SK-N-SH treated with all-trans-retinoic acid at 6 μM for 48 hours (cell line): ENCODE measurements at regions not wholly inside any gene's neighbourhood (a gene's known extent, or its start where the extent isn't known, plus 50 kb on each side); places are given as distances from the start of the nearest gene placed in this dataset.

Experiments used
- ATAC-seq: fragments of 200-7000 bp; cut with Tn5 transposase; 3 replicates; pipeline ENCODE4 v1.9.1; 2020; ENCODE audit warnings: mild to moderate bottlenecking, moderate library complexity
- BACH2 ChIP-seq: fragments of 250-450 bp; sonication (Bioruptor Pico); IDR thresholded peaks from 2 replicates; pipeline ENCODE4 v1.9.0; 2021; ENCODE audit warnings: mild to moderate bottlenecking, borderline replicate concordance
- CSDC2 ChIP-seq: fragments of 250-450 bp; sonication (Bioruptor Pico); IDR thresholded peaks from 2 replicates; pipeline ENCODE4 v1.5.0; 2020; ENCODE audit warnings: mild to moderate bottlenecking, moderate library complexity
- ESRRG ChIP-seq: fragments of 250-450 bp; sonication (Bioruptor Pico); IDR thresholded peaks from 2 replicates; pipeline ENCODE4 v1.6.1; 2021; ENCODE audit warnings: mild to moderate bottlenecking
- GLIS3 ChIP-seq: fragments of 250-450 bp; sonication (Bioruptor Pico); IDR thresholded peaks from 2 replicates; pipeline ENCODE4 v1.5.0; 2020; ENCODE audit warnings: mild to moderate bottlenecking, moderate library complexity
- ISL1 ChIP-seq: fragments of 250-450 bp; sonication (Bioruptor Pico); IDR thresholded peaks from 2 replicates; pipeline ENCODE4 v2.1.2; 2022; ENCODE audit warnings: mild to moderate bottlenecking, moderate library complexity
- OSR1 ChIP-seq: fragments of 250-450 bp; sonication (Bioruptor Pico); IDR thresholded peaks from 2 replicates; pipeline ENCODE4 v1.8.0; 2022; ENCODE audit warnings: moderate library complexity, mild to moderate bottlenecking, inconsistent platforms
- PPARA ChIP-seq: fragments of 250-450 bp; sonication (Bioruptor Pico); IDR thresholded peaks from 2 replicates; pipeline ENCODE4 v1.5.0; 2020; ENCODE audit warnings: mild to moderate bottlenecking, borderline replicate concordance
- SNAI2 ChIP-seq: fragments of 250-450 bp; sonication (Bioruptor Pico); IDR thresholded peaks from 2 replicates; pipeline ENCODE4 v1.5.0; 2020; ENCODE audit warnings: mild to moderate bottlenecking, moderate library complexity
- TCF4 ChIP-seq: fragments of 250-450 bp; sonication (Bioruptor Pico); IDR thresholded peaks from 2 replicates; pipeline ENCODE4 v1.8.0; 2021; ENCODE audit warnings: mild to moderate bottlenecking, moderate library complexity, borderline replicate concordance
- ZC3H10 ChIP-seq: fragments of 250-450 bp; sonication (Bioruptor Pico); IDR thresholded peaks from 2 replicates; pipeline ENCODE4 v1.5.1; 2021; ENCODE audit warnings: mild to moderate bottlenecking, moderate library complexity
- ZFP3 ChIP-seq: fragments of 250-450 bp; sonication (Bioruptor Pico); IDR thresholded peaks from 2 replicates; pipeline ENCODE4 v1.5.0; 2020; ENCODE audit warnings: mild to moderate bottlenecking, moderate library complexity
- ZFP30 ChIP-seq: fragments of 450-650 bp; formaldehyde crosslinking; IDR thresholded peaks from 2 replicates; pipeline ENCODE4 v1.5.0; 2022; ENCODE audit warnings: mild to moderate bottlenecking, moderate library complexity
- ZNF70 ChIP-seq: fragments of 450-650 bp; formaldehyde crosslinking; IDR thresholded peaks from 2 replicates; pipeline ENCODE4 v1.5.0; 2020; ENCODE audit warnings: mild to moderate bottlenecking, moderate library complexity
- ZNF8 ChIP-seq: fragments of 450-650 bp; formaldehyde crosslinking; IDR thresholded peaks from 2 replicates; pipeline ENCODE4 v1.5.0; 2020; ENCODE audit warnings: mild to moderate bottlenecking, moderate library complexity
- TF ChIP-seq, protein P1 (sequence below): fragments of 250-450 bp; sonication (Bioruptor Pico); IDR thresholded peaks from 2 replicates; pipeline ENCODE4 v1.5.1; 2021; ENCODE audit warnings: mild to moderate bottlenecking, moderate library complexity
- TF ChIP-seq, protein P2 (sequence below): fragments of 250-450 bp; sonication (Bioruptor Pico); IDR thresholded peaks from 2 replicates; pipeline ENCODE4 v1.5.1; 2020; ENCODE audit warnings: low read depth, mild to moderate bottlenecking, moderate library complexity
- TF ChIP-seq, protein P3 (sequence below): fragments of 250-450 bp; sonication (Bioruptor Pico); IDR thresholded peaks from 2 replicates; pipeline ENCODE4 v1.5.0; 2020; ENCODE audit warnings: mild to moderate bottlenecking, moderate library complexity
- TF ChIP-seq, protein P4 (sequence below): fragments of 250-450 bp; sonication (Bioruptor Pico); IDR thresholded peaks from 2 replicates; pipeline ENCODE4 v1.8.0; 2020; ENCODE audit warnings: mild to moderate bottlenecking, moderate library complexity, borderline replicate concordance
- TF ChIP-seq, protein P5 (sequence below): fragments of 250-450 bp; sonication (Bioruptor Pico); IDR thresholded peaks from 2 replicates; pipeline ENCODE4 v1.8.0; 2021; ENCODE audit warnings: low read depth, mild to moderate bottlenecking, moderate library complexity, borderline replicate concordance

DNA sequence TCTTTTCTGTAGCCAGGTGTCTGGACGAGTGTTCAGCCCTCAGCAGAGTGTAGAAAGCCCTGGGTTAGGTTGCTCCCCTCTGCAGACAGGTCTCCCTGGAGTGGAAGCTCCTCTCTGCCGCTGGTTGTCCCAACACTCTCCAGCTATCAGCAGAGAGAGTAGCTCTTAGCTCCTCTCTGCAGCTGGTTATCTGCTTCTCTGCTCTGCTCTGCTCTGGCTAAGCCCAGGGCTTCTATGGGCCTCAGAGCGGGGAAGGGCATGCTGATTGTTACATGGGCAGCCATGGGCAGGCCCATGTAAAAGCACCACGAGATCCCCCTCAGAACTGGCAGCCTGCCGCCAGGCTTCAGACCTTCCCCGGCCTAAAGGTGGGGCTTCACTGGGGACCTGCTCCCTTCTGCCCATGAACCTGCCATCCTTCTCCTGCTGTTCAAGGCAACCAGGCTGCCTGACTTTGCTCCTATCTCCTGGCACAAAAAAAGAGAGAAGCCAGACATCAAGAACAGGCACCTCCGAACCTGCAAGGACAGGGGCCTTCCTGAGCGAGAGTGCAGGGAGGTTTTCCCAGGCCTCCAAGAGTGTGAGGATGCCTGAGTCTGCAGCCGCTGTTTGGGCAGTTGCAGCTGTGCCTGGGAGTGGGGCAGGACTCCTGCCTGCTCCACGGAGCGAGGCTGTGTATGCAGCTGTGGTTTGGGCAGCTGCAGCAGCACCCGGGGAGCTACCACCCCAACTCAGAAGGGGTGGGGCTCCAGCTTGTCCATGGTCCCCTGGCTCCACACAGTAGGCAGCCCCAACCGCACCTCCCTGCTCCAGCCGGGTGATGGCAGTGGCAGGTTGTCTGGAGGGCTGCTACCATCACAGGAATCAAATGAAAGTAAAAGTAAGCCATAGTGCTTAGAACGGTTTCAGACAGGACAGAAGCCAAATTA is 973.7 kb downstream of the LTN1 start:
- TF ChIP-seq, protein P1, sequence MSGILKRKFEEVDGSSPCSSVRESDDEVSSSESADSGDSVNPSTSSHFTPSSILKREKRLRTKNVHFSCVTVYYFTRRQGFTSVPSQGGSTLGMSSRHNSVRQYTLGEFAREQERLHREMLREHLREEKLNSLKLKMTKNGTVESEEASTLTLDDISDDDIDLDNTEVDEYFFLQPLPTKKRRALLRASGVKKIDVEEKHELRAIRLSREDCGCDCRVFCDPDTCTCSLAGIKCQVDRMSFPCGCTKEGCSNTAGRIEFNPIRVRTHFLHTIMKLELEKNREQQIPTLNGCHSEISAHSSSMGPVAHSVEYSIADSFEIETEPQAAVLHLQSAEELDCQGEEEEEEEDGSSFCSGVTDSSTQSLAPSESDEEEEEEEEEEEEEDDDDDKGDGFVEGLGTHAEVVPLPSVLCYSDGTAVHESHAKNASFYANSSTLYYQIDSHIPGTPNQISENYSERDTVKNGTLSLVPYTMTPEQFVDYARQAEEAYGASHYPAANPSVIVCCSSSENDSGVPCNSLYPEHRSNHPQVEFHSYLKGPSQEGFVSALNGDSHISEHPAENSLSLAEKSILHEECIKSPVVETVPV (CRISPR knock-in tag) = no peak
- TF ChIP-seq GLIS3 (CRISPR knock-in tag) = no peak
- no peak for TF ChIP-seq TCF4 (CRISPR knock-in tag)
- TF ChIP-seq PPARA (CRISPR knock-in tag) = no peak
- TF ChIP-seq ISL1 = no peak
- no peak for TF ChIP-seq CSDC2 (CRISPR knock-in tag)
- TF ChIP-seq ZNF8 (CRISPR knock-in tag) = no peak
- no peak for TF ChIP-seq ZC3H10 (CRISPR knock-in tag)
- no peak for TF ChIP-seq SNAI2 (CRISPR knock-in tag)
- ATAC-seq = peak; percentile 92

DNA sequence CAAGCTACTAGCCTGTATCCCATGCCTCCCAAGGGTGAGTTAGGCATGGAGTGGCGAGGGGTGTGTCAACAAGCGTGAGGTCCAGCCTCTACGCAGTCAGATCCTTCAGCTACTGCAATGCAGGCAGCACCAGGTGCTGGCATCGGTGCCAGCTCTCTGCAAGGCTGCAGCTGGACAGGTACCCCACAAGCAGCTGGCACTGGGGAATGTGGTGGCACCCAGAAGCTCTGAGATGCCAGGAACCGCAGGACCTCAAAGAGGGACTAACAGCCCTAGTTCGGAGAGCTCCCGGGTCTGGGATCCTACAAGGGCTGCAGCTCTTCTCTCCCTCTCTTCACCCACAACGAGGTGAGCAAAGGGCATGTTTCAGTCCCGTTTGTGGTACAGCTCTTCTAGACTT is 974.5 kb downstream of the LTN1 start:
- no peak for ATAC-seq
- TF ChIP-seq TCF4 (CRISPR knock-in tag) (no peak), ZNF70 (CRISPR knock-in tag) (no peak), ZFP3 (CRISPR knock-in tag) (no peak), ZFP30 (CRISPR knock-in tag) (no peak), OSR1 (CRISPR knock-in tag) (no peak), GLIS3 (CRISPR knock-in tag) (no peak), BACH2 (CRISPR knock-in tag) (no peak), ISL1 (no peak), ESRRG (CRISPR knock-in tag) (no peak), SNAI2 (CRISPR knock-in tag) (no peak)
- TF ChIP-seq, protein P2, sequence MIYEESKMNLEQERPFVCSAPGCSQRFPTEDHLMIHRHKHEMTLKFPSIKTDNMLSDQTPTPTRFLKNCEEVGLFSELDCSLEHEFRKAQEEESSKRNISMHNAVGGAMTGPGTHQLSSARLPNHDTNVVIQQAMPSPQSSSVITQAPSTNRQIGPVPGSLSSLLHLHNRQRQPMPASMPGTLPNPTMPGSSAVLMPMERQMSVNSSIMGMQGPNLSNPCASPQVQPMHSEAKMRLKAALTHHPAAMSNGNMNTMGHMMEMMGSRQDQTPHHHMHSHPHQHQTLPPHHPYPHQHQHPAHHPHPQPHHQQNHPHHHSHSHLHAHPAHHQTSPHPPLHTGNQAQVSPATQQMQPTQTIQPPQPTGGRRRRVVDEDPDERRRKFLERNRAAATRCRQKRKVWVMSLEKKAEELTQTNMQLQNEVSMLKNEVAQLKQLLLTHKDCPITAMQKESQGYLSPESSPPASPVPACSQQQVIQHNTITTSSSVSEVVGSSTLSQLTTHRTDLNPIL (CRISPR knock-in tag) = no peak
- TF ChIP-seq, protein P3, sequence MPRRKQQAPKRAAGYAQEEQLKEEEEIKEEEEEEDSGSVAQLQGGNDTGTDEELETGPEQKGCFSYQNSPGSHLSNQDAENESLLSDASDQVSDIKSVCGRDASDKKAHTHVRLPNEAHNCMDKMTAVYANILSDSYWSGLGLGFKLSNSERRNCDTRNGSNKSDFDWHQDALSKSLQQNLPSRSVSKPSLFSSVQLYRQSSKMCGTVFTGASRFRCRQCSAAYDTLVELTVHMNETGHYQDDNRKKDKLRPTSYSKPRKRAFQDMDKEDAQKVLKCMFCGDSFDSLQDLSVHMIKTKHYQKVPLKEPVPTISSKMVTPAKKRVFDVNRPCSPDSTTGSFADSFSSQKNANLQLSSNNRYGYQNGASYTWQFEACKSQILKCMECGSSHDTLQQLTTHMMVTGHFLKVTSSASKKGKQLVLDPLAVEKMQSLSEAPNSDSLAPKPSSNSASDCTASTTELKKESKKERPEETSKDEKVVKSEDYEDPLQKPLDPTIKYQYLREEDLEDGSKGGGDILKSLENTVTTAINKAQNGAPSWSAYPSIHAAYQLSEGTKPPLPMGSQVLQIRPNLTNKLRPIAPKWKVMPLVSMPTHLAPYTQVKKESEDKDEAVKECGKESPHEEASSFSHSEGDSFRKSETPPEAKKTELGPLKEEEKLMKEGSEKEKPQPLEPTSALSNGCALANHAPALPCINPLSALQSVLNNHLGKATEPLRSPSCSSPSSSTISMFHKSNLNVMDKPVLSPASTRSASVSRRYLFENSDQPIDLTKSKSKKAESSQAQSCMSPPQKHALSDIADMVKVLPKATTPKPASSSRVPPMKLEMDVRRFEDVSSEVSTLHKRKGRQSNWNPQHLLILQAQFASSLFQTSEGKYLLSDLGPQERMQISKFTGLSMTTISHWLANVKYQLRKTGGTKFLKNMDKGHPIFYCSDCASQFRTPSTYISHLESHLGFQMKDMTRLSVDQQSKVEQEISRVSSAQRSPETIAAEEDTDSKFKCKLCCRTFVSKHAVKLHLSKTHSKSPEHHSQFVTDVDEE (CRISPR knock-in tag) = no peak
- TF ChIP-seq, protein P4, sequence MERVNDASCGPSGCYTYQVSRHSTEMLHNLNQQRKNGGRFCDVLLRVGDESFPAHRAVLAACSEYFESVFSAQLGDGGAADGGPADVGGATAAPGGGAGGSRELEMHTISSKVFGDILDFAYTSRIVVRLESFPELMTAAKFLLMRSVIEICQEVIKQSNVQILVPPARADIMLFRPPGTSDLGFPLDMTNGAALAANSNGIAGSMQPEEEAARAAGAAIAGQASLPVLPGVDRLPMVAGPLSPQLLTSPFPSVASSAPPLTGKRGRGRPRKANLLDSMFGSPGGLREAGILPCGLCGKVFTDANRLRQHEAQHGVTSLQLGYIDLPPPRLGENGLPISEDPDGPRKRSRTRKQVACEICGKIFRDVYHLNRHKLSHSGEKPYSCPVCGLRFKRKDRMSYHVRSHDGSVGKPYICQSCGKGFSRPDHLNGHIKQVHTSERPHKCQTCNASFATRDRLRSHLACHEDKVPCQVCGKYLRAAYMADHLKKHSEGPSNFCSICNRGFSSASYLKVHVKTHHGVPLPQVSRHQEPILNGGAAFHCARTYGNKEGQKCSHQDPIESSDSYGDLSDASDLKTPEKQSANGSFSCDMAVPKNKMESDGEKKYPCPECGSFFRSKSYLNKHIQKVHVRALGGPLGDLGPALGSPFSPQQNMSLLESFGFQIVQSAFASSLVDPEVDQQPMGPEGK (CRISPR knock-in tag) = no peak
- TF ChIP-seq, protein P5, sequence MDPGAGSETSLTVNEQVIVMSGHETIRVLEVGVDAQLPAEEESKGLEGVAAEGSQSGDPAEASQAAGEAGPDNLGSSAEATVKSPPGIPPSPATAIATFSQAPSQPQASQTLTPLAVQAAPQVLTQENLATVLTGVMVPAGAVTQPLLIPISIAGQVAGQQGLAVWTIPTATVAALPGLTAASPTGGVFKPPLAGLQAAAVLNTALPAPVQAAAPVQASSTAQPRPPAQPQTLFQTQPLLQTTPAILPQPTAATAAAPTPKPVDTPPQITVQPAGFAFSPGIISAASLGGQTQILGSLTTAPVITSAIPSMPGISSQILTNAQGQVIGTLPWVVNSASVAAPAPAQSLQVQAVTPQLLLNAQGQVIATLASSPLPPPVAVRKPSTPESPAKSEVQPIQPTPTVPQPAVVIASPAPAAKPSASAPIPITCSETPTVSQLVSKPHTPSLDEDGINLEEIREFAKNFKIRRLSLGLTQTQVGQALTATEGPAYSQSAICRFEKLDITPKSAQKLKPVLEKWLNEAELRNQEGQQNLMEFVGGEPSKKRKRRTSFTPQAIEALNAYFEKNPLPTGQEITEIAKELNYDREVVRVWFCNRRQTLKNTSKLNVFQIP (CRISPR knock-in tag) = no peak
- TF ChIP-seq, protein P1 (CRISPR knock-in tag) = no peak
